ENCODE measurements at regions not wholly inside any gene's neighbourhood (a gene's known extent, or its start where the extent isn't known, plus 50 kb on each side); places are given as distances from the start of the nearest gene placed in this dataset.
A peak's percentile ranks its signal among the peaks of the same experiment; 100 is the strongest.
"Not testable (repeated sequence)": the region's sequence is repeated elsewhere in the genome, so short reads cannot be mapped to it uniquely, and the experiment has no call there.

DNA sequence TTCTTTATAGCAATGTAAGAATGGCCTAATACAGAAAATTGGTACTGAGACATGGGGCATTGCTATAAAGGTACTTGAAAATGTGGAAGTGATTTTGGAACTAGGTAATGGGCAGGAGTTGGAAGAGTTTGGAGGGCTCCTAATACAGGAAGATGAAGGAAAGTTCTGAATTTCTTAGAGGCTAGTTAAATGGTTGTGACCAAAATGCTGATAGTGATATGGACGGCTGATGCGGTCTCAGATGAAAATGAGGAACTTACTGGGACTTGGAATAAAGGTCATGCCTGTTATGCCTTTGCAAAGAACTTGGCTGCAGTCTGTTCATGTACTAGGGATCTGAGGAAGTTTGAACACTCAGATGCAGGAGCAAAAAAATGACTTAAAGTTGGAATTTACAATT, 132.2 kb upstream of the ZNG1F start:
- DNase-seq (ENCODE audit: low read depth); FAIRE-seq; H3K36me3 ChIP-seq (ENCODE audit: control insufficient read depth, insufficient read depth, low read length); H3K4me3 ChIP-seq (ENCODE audit: low read depth, low read length); H3K27me3 ChIP-seq (ENCODE audit: control insufficient read depth, insufficient read depth, low read length): not testable (repeated sequence)

DNA sequence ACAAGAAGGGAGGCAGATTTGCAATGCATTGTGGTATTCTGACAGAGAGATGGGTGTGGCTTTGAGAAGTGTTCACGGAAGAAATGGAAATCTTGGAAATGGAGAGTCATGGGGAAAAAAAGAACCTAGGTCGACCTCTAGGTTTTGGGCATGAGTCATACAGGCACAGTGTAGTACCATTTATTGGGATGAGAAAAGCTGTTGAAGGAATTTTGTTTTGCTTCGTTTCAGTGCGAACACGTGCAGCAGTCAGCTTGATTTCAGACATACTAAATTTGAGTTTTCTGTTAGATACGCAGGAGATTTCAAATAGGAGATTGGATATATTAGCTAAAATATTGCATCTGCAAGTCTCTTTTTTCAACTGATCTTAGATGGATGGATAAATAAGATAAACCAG, 119.8 kb upstream of the ZNG1F start:
- not testable (repeated sequence) for FAIRE-seq; H3K36me3 ChIP-seq (ENCODE audit: control insufficient read depth, insufficient read depth, low read length); H3K27me3 ChIP-seq (ENCODE audit: control insufficient read depth, insufficient read depth, low read length); DNase-seq (ENCODE audit: low read depth); H3K4me3 ChIP-seq (ENCODE audit: low read depth, low read length)

DNA sequence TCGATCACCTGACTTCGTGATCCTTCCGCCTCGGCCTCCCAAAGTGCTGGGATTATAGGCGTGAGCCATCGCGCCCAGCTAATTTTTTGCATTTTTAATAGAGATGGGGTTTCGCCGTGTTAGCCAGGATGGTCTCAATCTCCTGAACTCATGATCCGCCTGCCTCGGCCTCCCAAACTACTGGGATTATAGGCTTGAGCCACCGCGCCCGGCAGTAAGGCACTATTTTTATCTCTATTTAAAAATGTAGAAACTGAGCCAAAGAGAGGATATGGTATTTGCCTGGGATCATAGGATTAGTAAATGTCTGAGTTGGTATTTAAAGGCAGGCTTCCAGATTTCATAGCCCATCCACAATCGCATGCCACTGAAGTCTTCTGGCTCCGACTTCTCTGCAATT, 96.6 kb upstream of the ZNG1F start:
- H3K36me3 ChIP-seq (ENCODE audit: control insufficient read depth, insufficient read depth, low read length); H3K4me3 ChIP-seq (ENCODE audit: low read depth, low read length); DNase-seq (ENCODE audit: low read depth); H3K27me3 ChIP-seq (ENCODE audit: control insufficient read depth, insufficient read depth, low read length); FAIRE-seq: not testable (repeated sequence)

DNA sequence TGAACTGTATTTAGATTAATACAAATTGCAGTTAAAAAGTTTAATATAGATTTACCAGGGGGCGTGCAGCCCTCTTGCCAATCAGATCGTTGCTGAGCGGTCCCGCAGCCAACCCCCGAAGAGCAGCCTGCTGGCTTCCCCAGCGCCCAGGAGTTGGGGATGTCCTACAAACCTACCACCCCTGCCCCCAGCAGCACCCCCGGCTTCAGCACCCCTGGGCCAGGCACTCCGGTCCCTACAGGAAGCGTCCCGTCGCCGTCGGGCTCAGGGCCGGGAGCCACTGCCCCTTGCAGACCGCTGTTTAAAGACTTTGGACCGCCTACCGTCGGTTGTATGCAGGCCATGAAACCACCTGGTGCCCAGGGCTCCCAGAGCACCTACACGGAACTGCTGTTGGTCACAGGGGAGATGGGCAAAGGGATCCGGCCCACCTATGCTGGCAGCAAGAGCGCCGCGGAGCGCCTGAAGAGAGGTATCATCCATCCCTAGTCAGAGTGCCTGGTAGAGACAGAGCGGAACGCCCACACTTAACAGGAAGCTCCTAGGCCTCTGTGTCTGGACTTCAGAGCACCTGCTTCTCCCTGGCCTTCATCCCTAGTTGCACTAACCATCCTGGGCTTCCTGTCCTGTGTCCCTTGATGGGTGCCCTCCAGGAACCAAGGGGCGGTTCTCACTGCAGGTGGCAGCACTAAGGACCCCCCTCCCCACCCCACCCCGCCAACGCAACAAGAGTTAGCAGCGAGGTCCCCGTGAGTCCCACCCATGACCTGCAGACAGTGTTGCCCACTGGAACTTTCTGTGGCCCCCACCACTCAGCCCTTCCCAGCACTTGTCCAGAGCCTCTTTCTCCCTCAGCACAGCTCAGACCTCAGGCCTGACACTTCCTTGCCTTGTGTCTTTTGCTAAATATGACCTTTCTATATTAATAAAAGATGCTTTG, 91.5 kb upstream of the ZNG1F start:
- FAIRE-seq; H3K4me3 ChIP-seq (ENCODE audit: low read depth, low read length); DNase-seq (ENCODE audit: low read depth); H3K36me3 ChIP-seq (ENCODE audit: control insufficient read depth, insufficient read depth, low read length); H3K27me3 ChIP-seq (ENCODE audit: control insufficient read depth, insufficient read depth, low read length): not testable (repeated sequence)

DNA sequence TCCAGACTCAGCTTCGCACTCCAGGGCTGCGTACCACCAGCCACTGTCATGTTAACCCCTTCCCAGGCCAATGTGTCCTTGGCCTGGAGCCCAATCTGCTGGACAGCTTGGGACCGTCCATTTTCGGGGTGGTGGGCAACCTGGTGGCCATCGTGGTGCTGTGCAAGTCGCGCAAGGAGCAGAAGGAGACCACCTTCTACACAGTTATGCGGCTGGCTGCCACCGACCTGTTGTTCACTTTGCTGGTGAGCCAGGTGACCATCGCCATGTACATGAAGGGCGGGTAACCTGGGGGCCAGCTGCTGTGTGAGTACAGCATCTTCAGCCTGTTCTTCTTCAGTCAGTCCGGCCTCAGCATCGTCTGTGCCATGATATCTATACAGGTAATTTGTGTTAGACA, 90.3 kb upstream of the ZNG1F start:
- not testable (repeated sequence) for H3K36me3 ChIP-seq (ENCODE audit: control insufficient read depth, insufficient read depth, low read length); DNase-seq (ENCODE audit: low read depth); H3K4me3 ChIP-seq (ENCODE audit: low read depth, low read length); FAIRE-seq; H3K27me3 ChIP-seq (ENCODE audit: control insufficient read depth, insufficient read depth, low read length)

DNA sequence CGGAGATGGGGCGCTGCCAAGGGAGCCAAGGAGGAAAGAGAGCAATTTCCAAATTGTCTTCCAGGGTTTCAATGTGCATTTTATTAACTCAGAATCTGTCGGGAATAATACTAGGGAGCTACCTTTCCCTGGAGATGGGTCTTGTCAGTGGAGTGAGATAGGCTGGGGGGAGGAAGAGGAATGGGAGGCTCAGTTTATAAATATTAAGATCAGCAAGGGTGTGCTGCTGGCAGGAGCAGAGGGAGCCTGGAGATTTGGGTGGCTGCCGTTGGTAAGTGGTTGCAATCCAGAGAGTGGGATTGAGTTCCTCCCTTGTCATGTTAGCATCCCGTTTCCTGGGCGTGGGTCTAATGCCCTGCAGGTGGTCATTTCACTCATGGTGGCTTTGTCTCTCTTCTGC, 89.9 kb upstream of the ZNG1F start:
- not testable (repeated sequence) for FAIRE-seq; H3K27me3 ChIP-seq (ENCODE audit: control insufficient read depth, insufficient read depth, low read length); DNase-seq (ENCODE audit: low read depth); H3K4me3 ChIP-seq (ENCODE audit: low read depth, low read length); H3K36me3 ChIP-seq (ENCODE audit: control insufficient read depth, insufficient read depth, low read length)

DNA sequence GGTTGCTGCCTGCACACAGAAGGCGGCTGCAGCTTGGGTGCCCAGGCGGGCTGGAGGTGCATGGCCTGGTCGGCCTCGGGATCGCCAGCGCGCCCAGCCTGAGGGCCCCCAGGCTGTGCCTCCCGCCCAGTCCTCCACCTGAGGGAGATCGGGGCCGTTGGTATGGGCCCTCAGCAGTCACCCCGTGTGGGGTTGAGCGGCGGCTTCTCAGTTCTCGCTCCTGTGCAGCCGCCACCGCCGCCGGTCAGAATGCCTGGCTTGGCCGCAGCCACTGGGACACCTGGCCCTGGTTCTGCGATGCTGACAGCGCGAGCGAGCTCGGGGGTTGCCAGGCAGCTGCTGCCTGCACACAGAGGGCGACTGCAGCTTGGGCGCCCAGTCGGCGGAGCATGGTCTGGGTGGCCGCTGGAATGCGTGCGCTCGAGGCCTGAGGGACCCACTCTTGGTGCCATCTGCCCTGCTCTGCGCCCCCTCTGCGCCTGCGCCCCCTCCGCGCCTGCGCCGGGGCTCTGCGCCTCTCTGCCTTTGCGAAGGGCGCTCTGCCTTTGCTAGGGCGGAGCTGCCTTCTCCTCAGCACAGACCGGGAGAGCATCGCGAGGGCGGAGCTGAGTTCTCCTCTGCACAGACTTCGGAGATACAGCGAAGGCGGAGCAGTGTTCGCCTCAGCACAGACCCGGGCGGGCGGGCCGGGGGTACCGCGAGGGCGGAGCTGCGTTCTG, 84.6 kb upstream of the ZNG1F start:
- peak; percentile 55 for DNase-seq (ENCODE audit: low read depth)
- not testable (repeated sequence) for FAIRE-seq; H3K36me3 ChIP-seq (ENCODE audit: control insufficient read depth, insufficient read depth, low read length); H3K27me3 ChIP-seq (ENCODE audit: control insufficient read depth, insufficient read depth, low read length)
- peak overlapping the region; percentile 43 for H3K4me3 ChIP-seq (ENCODE audit: low read depth, low read length)

DNA sequence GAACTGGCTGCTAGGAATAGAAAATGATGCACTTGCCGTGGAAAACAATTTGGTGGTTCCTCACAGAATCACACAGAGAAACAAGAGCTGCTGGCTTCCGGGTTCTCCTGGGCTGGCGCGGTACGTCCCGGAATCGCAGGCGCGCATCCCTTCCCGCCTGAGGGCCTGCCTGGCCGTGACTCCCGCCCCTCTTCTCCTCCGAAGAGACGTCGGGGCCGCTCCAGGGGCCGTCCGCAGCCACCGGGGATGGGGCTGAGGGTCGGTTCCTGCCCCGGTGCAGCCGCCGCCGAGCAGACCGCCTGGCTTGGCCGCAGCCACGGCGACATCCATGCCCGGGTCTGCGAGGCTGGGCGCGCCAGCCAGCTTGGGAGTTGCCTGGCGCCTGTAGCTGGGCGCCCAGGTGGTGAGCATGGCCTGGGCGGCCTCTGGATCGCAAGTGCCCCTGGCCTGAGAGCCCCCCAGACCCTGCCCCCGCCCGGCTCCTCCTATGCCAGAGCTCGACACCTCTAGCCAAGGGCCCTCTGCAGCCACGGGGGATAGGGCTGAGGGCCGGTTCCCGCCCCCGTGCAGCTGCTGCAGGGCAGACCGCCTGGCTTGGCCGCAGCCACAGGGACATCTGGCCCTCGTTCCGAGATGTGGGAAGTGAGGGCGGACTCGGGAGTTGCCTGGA, 83.9 kb upstream of the ZNG1F start:
- not testable (repeated sequence) for DNase-seq (ENCODE audit: low read depth); H3K27me3 ChIP-seq (ENCODE audit: control insufficient read depth, insufficient read depth, low read length); FAIRE-seq; H3K36me3 ChIP-seq (ENCODE audit: control insufficient read depth, insufficient read depth, low read length)
- peak overlapping the region; percentile 38 for H3K4me3 ChIP-seq (ENCODE audit: low read depth, low read length)

DNA sequence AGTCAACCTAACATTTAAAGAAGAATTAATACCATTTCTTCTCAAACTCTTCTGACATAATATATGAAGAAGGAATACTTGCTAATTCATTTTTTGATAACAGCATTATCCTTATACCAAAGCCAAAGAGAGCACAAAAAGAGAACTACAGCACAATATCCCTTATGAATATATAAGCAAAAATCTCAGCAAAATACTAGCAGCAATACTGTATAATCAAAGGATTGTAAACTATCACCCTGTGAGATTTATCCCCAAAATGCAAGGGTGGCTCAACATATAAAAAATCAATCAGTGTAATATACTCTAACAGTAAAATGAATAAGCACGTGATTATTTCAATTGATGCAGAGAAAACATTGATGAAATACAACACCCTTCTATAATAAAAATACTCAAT, 81.9 kb upstream of the ZNG1F start:
- FAIRE-seq; H3K4me3 ChIP-seq (ENCODE audit: low read depth, low read length); H3K27me3 ChIP-seq (ENCODE audit: control insufficient read depth, insufficient read depth, low read length); DNase-seq (ENCODE audit: low read depth); H3K36me3 ChIP-seq (ENCODE audit: control insufficient read depth, insufficient read depth, low read length): not testable (repeated sequence)

DNA sequence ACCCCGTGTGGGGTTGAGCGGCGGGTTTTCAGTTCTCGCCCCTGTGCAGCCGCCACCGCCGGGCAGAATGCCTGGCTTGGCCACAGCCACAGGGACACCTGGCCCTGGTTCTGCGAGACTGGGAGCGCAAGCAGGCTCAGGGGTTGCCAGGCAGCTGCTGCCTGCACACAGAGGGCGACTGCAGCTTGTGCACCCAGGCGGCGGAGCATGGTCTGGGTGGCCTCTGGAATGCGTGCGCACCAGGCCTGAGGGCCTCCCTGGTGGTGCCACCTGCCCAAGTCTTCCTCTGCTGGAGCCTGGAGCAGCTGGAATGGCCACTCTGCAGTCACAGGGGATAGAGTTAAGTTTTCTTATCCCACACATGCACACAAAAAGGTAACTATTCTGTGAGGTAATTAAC, 80.4 kb upstream of the ZNG1F start:
- not testable (repeated sequence) for H3K27me3 ChIP-seq (ENCODE audit: control insufficient read depth, insufficient read depth, low read length); FAIRE-seq; H3K36me3 ChIP-seq (ENCODE audit: control insufficient read depth, insufficient read depth, low read length); H3K4me3 ChIP-seq (ENCODE audit: low read depth, low read length); DNase-seq (ENCODE audit: low read depth)

DNA sequence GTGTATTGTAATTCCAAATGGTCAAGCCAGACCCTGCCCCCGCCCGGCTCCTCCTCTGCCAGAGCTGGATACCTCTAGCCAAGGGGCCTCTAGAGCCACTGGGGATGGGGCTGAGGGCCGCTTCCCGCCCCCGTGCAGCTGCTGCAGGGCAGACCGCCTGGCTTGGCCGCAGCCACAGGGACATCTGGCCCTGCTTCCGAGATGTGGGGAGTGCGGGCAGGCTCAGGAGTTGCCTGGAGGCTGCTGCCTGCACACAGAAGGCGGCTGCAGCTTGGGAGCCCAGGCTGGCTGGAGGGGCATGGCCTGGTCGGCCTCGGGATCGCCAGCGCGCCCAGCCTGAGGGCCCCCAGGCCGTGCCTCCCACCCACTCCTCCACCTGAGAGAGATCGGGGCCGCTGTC, 79.9 kb upstream of the ZNG1F start:
- not testable (repeated sequence) for FAIRE-seq; H3K27me3 ChIP-seq (ENCODE audit: control insufficient read depth, insufficient read depth, low read length); DNase-seq (ENCODE audit: low read depth); H3K4me3 ChIP-seq (ENCODE audit: low read depth, low read length); H3K36me3 ChIP-seq (ENCODE audit: control insufficient read depth, insufficient read depth, low read length)

DNA sequence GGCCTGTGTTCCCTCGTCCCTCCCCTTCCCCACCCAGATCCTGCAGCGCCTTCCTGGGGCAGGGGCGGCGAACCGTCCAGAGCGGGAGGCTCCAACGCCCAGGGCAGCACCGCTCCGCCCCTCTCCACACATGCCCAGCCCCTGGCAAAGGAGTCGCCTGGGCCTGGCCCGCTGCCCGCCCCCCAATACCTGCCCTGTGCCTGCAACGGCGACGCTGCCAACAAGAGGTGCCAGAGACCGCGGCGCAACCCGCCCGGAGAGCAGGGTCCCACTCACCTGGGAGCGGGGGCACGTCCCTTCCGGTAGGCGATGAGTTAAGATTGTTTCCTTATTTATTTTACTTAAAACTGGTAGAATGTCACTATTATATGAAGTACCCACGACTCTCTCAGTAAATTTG, 77.5 kb upstream of the ZNG1F start:
- not testable (repeated sequence) for H3K27me3 ChIP-seq (ENCODE audit: control insufficient read depth, insufficient read depth, low read length); FAIRE-seq; DNase-seq (ENCODE audit: low read depth); H3K36me3 ChIP-seq (ENCODE audit: control insufficient read depth, insufficient read depth, low read length)
- peak overlapping the region; percentile 1 for H3K4me3 ChIP-seq (ENCODE audit: low read depth, low read length)

DNA sequence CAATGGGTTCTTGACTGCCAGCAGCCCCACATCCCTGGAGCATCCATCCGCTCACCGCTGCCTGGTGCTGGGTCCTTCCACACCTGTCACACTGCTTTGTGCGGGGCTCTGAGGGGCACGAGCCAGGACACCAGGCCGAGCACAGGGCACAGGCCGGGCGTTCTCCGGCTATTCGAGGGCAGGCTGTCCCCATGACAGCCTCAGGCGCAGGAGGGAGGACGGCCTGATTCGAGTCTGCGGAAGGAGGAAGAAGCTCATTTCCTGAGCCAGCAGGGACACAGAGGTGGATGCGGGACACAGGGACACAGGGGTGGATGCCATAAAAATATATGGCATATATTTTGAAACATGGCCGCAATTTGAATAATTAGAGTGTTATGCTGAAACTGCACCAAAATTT, 76.9 kb upstream of the ZNG1F start:
- not testable (repeated sequence) for H3K4me3 ChIP-seq (ENCODE audit: low read depth, low read length); DNase-seq (ENCODE audit: low read depth); FAIRE-seq; H3K36me3 ChIP-seq (ENCODE audit: control insufficient read depth, insufficient read depth, low read length); H3K27me3 ChIP-seq (ENCODE audit: control insufficient read depth, insufficient read depth, low read length)

DNA sequence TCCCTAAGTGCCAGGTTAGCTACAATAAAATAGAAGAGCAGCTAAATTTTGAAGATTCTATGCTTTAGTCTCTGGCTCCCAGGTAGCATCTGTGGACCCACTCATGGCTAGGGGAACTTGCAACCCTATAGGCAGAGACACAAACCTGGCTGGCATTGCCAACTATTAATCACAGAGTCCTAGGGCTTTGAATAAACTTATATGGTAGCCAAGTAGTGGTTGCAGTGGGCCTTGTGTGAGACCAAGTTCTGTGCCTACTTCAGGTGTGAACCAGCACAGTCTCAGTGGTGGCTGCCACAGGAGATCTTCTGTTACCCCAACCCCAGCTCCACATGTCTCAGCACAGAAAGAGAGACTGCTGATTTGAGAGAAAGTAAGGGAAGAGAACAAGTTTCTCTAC, 62.9 kb upstream of the ZNG1F start:
- DNase-seq (ENCODE audit: low read depth); FAIRE-seq: not testable (repeated sequence)

More for the DNA sequence above, 62.9 kb upstream of the ZNG1F start:
- H3K27me3 ChIP-seq (ENCODE audit: control insufficient read depth, insufficient read depth, low read length); H3K4me3 ChIP-seq (ENCODE audit: low read depth, low read length); H3K36me3 ChIP-seq (ENCODE audit: control insufficient read depth, insufficient read depth, low read length): not testable (repeated sequence)

Data from bronchial epithelial cell (primary cell).